ENCODE measurements at regions not wholly inside any gene's neighbourhood (a gene's known extent, or its start where the extent isn't known, plus 50 kb on each side); places are given as distances from the start of the nearest gene placed in this dataset.

DNA sequence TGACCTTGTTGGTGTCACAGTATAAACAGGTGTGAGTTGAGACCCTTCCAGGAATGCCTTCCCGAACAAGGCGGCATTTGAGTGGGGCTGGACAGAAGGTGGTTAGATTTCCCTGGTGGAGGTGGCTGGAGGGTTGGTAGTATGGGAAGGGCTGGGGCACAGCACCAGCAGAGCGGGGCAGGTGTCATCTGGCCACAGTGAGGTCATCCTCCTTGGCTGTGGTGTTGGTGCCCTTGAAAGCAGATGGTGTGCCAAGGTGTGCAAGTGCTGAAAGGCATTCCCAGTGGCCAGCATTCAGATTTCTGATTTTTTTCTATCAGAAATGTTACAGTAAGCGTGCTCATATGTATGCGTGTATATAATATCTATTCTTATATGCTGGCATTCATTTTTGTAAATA, 126.6 kb downstream of the LAT start:
- H2AFZ ChIP-seq (replicated peaks; ENCODE audit: low read length, poor library complexity), result no peak overlapping the region
- H4K20me1 ChIP-seq (ENCODE audit: insufficient read depth, low read length), result no peaks in the 10 kb centered on the region
- no peak overlapping the region for H3K4ac ChIP-seq (ENCODE audit: low read depth, low read length)
- no peak overlapping the region for H4K8ac ChIP-seq (ENCODE audit: low read depth in 2 of 2, low read length in 2 of 2)
- H4K5ac ChIP-seq (ENCODE audit: low read depth, low read length), result no peak overlapping the region
- no peak overlapping the region for H3K4me2 ChIP-seq (ENCODE audit: low read depth, low read length)
- H3K23ac ChIP-seq (ENCODE audit: low read depth, low read length), result no peak overlapping the region
- ChIA-PET POLR2A (ENCODE audit: unreplicated experiment) (no interaction called here), CTCF (no interaction called here)
- H3K79me1 ChIP-seq (ENCODE audit: low read depth in 1 of 2, low read length in 2 of 2), result 0 out of 4 replicates have a peak, but pooled peaks cover 0 to 8% of the 10 kb centered on the region in 2 experiments
- no peak overlapping the region for H2BK15ac ChIP-seq (ENCODE audit: low read depth, low read length)
- no peaks in the 10 kb centered on the region for H3K36me3 ChIP-seq (ENCODE audit: control insufficient read depth, insufficient read depth, low read length)
- H3K4me1 ChIP-seq (ENCODE audit: control insufficient read depth, insufficient read depth, low read length), result peaks cover 9% of the 10 kb centered on the region; the same call in 1 of the 2 replicates
- ATAC-seq (ENCODE audit: low read depth) (no peak), DNase-seq (no peak)
- H2BK5ac ChIP-seq (ENCODE audit: low read depth, low read length, poor library complexity, severe bottlenecking), result no peak overlapping the region
- H2BK20ac ChIP-seq (ENCODE audit: low read depth, low read length), result no peak overlapping the region
- H3K9ac ChIP-seq (ENCODE audit: low read depth, low read length), result no peak overlapping the region
- H4K91ac ChIP-seq (ENCODE audit: insufficient read depth, low read depth, low read length), result no peak overlapping the region
- H3K56ac ChIP-seq (ENCODE audit: extremely low read depth, insufficient read depth, low read length), result no peak overlapping the region
- TF ChIP-seq RCOR1 (IDR thresholded peaks at IDR 0.05; ENCODE audit: insufficient replicate concordance, low read length) (no peak), POLR2A (IDR thresholded peaks at IDR 0.05; ENCODE audit: low read depth, low read length) (no peak), RFX5 (IDR thresholded peaks at IDR 0.05; ENCODE audit: low read depth, low read length) (no peak), BHLHE40 (IDR thresholded peaks at IDR 0.05; ENCODE audit: low read depth, low read length) (no peak), MAZ (IDR thresholded peaks at IDR 0.05; ENCODE audit: borderline replicate concordance, low read depth, low read length) (no peak), FOS (IDR thresholded peaks at IDR 0.05; ENCODE audit: low read depth, low read length) (no peak), MXI1 (IDR thresholded peaks at IDR 0.05; ENCODE audit: borderline replicate concordance, low read depth, low read length) (no peak), CHD1 (IDR thresholded peaks at IDR 0.05; ENCODE audit: low read depth, low read length) (no peak)
- TF ChIP-seq, protein P1, sequence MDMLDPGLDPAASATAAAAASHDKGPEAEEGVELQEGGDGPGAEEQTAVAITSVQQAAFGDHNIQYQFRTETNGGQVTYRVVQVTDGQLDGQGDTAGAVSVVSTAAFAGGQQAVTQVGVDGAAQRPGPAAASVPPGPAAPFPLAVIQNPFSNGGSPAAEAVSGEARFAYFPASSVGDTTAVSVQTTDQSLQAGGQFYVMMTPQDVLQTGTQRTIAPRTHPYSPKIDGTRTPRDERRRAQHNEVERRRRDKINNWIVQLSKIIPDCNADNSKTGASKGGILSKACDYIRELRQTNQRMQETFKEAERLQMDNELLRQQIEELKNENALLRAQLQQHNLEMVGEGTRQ (IDR thresholded peaks at IDR 0.05; ENCODE audit: low read depth, low read length), result no peak
- TF ChIP-seq, protein P2, sequence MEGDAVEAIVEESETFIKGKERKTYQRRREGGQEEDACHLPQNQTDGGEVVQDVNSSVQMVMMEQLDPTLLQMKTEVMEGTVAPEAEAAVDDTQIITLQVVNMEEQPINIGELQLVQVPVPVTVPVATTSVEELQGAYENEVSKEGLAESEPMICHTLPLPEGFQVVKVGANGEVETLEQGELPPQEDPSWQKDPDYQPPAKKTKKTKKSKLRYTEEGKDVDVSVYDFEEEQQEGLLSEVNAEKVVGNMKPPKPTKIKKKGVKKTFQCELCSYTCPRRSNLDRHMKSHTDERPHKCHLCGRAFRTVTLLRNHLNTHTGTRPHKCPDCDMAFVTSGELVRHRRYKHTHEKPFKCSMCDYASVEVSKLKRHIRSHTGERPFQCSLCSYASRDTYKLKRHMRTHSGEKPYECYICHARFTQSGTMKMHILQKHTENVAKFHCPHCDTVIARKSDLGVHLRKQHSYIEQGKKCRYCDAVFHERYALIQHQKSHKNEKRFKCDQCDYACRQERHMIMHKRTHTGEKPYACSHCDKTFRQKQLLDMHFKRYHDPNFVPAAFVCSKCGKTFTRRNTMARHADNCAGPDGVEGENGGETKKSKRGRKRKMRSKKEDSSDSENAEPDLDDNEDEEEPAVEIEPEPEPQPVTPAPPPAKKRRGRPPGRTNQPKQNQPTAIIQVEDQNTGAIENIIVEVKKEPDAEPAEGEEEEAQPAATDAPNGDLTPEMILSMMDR (conservative IDR thresholded peaks at IDR 0.05; ENCODE audit: low read depth, low read length), result no peak
- in situ Hi-C loops (cut with MboI; ENCODE audit: low sequenced_read_pairs) (no loop called here), intact Hi-C loops (cut with micrococcal nuclease) (no loop called here), dilution Hi-C loops (cut with HindIII; ENCODE audit: low sequenced_read_pairs, unreplicated experiment) (no loop called here)
- H3K27me3 ChIP-seq (ENCODE audit: control insufficient read depth, insufficient read depth, low read length), result no peaks in the 10 kb centered on the region
- no peak overlapping the region for H2BK120ac ChIP-seq (ENCODE audit: low read depth, low read length)
- no peaks in the 10 kb centered on the region for H3K9me3 ChIP-seq (ENCODE audit: control insufficient read depth, insufficient read depth, low read length)
- H2AK9ac ChIP-seq (replicated peaks; ENCODE audit: low read depth, low read length, poor library complexity), result no peak overlapping the region
- no peak overlapping the region for H3K27ac ChIP-seq (ENCODE audit: insufficient read depth, low read length)
- no peak overlapping the region for H3K18ac ChIP-seq (ENCODE audit: low read depth, low read length)
- BruUV-seq (replicated peaks), result no TSS peak
- no peak overlapping the region for H2AK5ac ChIP-seq (ENCODE audit: low read depth, low read length)
- no peak overlapping the region for H3K4me3 ChIP-seq (ENCODE audit: insufficient read depth, low read depth, low read length)
- no peak overlapping the region for H3K14ac ChIP-seq (replicated peaks; ENCODE audit: low read depth, low read length)
- H3K9me1 ChIP-seq (ENCODE audit: insufficient read depth, low read length), result no peaks in the 10 kb centered on the region
- WGBS, 2 experiments (ENCODE audit: extremely low coverage in 2 of 2, insufficient read length in 1 of 2), result 100% methylated on average over 2 of the region's 5 CpGs; no CpG with 5 or more reads in 1 of the 2 experiments

Measured in IMR-90 (cell line).